Left lung (tissue), 4 donors: ENCODE measurements at regions not wholly inside any gene's neighbourhood (a gene's known extent, or its start where the extent isn't known, plus 50 kb on each side); places are given as distances from the start of the nearest gene placed in this dataset.

Experiments used
- ATAC-seq: fragments of 200-7000 bp; cut with Tn5 transposase; one replicate; pipeline ENCODE4 v1.9.1; 2020; ENCODE audit warnings: moderate library complexity
- DNase-seq, 4 donors: peaks; one replicate each; pipeline ENCODE4 v3.0.0-alpha.2; 2013 to 2020
- H3K27ac ChIP-seq, 2 donors: fragments of 200-600 bp; sonication (generic) in 1 of 2; one replicate each; pipeline versions ENCODE4 v1.5.0 to v1.8.0; 2020 to 2021
- H3K27me3 ChIP-seq, 2 donors: fragments of 200-600 bp; sonication (generic) in 1 of 2; one replicate each; pipeline versions ENCODE4 v1.5.0 to v1.8.0; 2020 to 2021
- H3K36me3 ChIP-seq, 2 donors: fragments of 200-600 bp; sonication (generic) in 1 of 2; one replicate each; pipeline versions ENCODE4 v1.5.0 to v1.8.0; 2020 to 2021
- H3K4me1 ChIP-seq, 2 donors: fragments of 200-600 bp; one replicate each; pipeline ENCODE4 v1.8.0; 2021
- H3K4me3 ChIP-seq, 2 donors: fragments of 200-600 bp; sonication (generic) in 1 of 2; one replicate each; pipeline versions ENCODE4 v1.5.0 to v1.8.0; 2020 to 2021; ENCODE audit warnings: mild to moderate bottlenecking in 1 of 2
- H3K9me3 ChIP-seq, 2 donors: fragments of 200-600 bp; sonication (generic) in 1 of 2; one replicate each; pipeline versions ENCODE4 v1.5.0 to v1.8.0; 2020 to 2021
- intact Hi-C, 2 donors: fragments of 100-400 bp; cut with DNase I; formaldehyde crosslinking; loops; one replicate each; pipeline versions ENCODE4 v1.11.2 to v1.14.2; 2022
- TF ChIP-seq, protein P1 (sequence below), 2 donors: fragments of 200-600 bp; sonication (generic) in 1 of 2; IDR thresholded peaks; one replicate each; pipeline versions ENCODE4 v1.5.0 to v1.8.0; 2021; ENCODE audit warnings: antibody characterized with exemption in 2 of 2
- donor health status: DM: no; HTN: yes; CAD: no.
- donor health status: DM: no; HTN: no; CAD: no.

DNA sequence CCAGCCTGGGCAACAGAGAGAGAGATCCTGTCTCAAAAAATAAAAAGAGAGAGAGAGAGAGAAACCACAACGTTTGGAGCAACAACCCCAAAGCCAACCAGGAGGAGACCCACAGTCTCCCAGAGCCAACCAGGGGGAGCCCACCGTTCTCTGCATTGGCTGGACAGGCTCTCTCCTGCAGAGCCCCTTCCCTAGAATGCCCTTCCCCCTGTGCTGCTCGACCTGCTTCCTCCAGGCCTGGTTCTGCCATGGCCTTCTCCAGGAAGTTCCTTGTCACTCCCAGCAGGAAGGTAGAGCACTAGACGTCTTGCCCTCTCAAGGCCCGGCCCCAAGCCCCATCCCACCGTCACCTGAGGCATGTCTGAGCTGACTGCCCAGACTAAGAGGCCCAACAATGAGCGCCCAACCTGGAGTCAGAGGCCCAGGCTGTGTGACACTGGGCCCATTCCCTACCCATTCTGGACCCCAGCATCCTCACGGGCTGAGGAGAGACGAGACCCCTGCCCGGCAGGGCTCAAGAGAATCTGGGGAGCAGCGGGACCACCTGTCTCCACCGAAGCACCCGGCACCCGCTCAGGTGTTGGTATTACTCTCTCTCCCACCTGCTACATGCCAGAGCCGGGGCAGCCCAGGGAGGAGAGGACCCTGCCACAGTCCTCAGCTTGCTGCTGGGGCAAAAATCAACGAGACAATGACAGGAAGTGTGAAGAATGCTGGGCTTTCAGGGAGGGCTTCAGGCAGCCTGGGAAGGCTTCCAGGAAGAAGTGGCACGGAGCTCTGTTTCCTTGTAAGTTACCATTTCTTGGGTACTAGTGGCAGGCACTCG, 61.2 kb downstream of the DIO3 start:
- Histone ChIP-seq H3K4me3 (no peak overlapping the region), H3K9me3 (no peaks in the 10 kb centered on the region), H3K27ac (no peak overlapping the region), H3K4me1 (no peaks in the 10 kb centered on the region), H3K27me3 (no peaks in the 10 kb centered on the region), H3K36me3 (no peaks in the 10 kb centered on the region)
- TF ChIP-seq, protein P1, sequence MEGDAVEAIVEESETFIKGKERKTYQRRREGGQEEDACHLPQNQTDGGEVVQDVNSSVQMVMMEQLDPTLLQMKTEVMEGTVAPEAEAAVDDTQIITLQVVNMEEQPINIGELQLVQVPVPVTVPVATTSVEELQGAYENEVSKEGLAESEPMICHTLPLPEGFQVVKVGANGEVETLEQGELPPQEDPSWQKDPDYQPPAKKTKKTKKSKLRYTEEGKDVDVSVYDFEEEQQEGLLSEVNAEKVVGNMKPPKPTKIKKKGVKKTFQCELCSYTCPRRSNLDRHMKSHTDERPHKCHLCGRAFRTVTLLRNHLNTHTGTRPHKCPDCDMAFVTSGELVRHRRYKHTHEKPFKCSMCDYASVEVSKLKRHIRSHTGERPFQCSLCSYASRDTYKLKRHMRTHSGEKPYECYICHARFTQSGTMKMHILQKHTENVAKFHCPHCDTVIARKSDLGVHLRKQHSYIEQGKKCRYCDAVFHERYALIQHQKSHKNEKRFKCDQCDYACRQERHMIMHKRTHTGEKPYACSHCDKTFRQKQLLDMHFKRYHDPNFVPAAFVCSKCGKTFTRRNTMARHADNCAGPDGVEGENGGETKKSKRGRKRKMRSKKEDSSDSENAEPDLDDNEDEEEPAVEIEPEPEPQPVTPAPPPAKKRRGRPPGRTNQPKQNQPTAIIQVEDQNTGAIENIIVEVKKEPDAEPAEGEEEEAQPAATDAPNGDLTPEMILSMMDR (IDR thresholded peaks at IDR 0.05): no peak
- ATAC-seq: no peak
- intact Hi-C loops: loop anchor here in 1 of 2 donors (10.0 kb wide), 1 partner anchor 778 kb away; no protein-coding TSS in a partner anchor
- peak in 1 of 4 donors; percentile 56 for DNase-seq

- H3K27ac ChIP-seq: no peak overlapping the region
- no peaks in the 10 kb centered on the region for H3K36me3 ChIP-seq
- TF ChIP-seq, protein P1 (IDR thresholded peaks at IDR 0.05): no peak
- H3K4me3 ChIP-seq: no peak overlapping the region
- no peaks in the 10 kb centered on the region for H3K9me3 ChIP-seq
- H3K27me3 ChIP-seq: peaks cover 0 to 5% of the 10 kb centered on the region in 2 donors
- DNase-seq (no peak), ATAC-seq (no peak)
- intact Hi-C loops: loop anchor here in 1 of 2 donors (10.0 kb wide), 1 partner anchor 778 kb away; no protein-coding TSS in a partner anchor
- peaks cover 0 to 5% of the 10 kb centered on the region in 2 donors for H3K4me1 ChIP-seq
These were observed 61.7 kb downstream of the DIO3 start for GRCh38 chr14:101623077-101623372.

DNA sequence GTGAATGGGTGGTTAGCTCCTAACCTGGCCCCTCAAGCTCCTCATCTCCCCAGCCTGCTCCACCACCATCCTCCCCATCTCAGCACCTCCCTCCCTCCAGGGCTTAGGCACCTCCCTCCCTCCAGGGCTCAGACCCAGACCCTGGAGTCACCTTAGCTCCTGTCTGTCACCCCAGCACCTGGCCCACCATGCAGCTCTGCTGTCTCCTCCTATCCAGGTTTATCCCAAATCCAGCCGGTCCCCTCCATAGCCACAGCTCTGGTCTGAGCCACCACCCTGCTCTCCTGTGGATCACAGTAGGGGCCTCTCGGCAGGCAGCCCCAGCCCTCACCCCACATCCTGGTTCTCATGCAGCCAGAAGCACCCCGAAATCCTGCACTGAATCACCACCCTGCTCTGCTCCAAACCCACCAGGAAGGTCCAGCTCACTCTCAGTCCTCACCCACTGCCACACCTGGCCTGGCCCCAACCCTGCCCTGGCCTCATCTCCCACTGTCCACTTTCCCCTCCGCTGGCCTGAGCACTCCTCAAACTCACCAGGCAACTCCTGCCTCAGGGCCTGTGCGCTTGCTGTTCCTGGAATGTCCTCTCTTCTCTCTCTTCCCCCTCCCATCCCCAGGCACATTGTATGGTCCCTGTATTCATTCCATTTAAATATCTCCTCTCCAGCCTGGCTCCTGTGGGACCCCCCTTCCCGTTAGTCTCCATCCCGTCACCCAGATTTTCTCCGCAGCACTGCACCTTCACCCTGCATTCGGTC, 62.6 kb downstream of the DIO3 start:
- no peak overlapping the region for H3K27ac ChIP-seq
- no peaks in the 10 kb centered on the region for H3K36me3 ChIP-seq
- intact Hi-C loops: loop anchor here in 1 of 2 donors (10.0 kb wide), 1 partner anchor 779 kb away; no protein-coding TSS in a partner anchor
- DNase-seq: no peak
- no peak for ATAC-seq
- H3K4me1 ChIP-seq: peaks cover 0 to 12% of the 10 kb centered on the region in 2 donors
- H3K27me3 ChIP-seq: peaks cover 0 to 6% of the 10 kb centered on the region in 2 donors
- no peaks in the 10 kb centered on the region for H3K9me3 ChIP-seq
- H3K4me3 ChIP-seq: no peak overlapping the region
- TF ChIP-seq, protein P1 (IDR thresholded peaks at IDR 0.05): no peak

DNA sequence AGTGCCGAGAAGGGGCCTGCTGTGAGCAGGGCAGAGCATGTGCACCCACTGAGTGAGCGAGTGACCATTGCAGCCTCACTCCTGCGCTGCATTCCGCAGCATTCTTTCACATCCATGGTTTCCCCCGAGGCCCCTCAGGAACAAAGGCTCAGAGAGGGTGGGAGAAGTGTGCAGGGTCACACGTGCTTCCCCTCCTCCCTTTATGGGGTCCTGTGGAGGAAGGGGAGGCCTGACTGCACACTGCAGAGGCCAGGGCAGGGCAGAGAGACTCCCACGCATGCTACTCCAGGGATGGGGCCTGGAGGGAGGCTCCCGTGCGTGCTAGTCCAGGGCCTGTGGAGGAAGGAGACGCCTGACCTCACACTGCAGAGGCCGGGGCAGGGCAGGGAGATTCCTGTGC, 63.2 kb downstream of the DIO3 start:
- TF ChIP-seq, protein P1 (IDR thresholded peaks at IDR 0.05): no peak
- H3K4me1 ChIP-seq: peaks cover 0 to 12% of the 10 kb centered on the region in 2 donors
- no peaks in the 10 kb centered on the region for H3K9me3 ChIP-seq
- H3K27ac ChIP-seq: no peak overlapping the region
- no peak overlapping the region for H3K4me3 ChIP-seq
- ATAC-seq (no peak), DNase-seq (peak in 1 of 4 donors; percentile 59)
- peaks cover 0 to 6% of the 10 kb centered on the region in 2 donors for H3K27me3 ChIP-seq
- no peaks in the 10 kb centered on the region for H3K36me3 ChIP-seq
- intact Hi-C loops: loop anchor here in 1 of 2 donors (10.0 kb wide), 1 partner anchor 780 kb away; no protein-coding TSS in a partner anchor
